Heart left ventricle (tissue), 16 donors: ENCODE measurements at regions not wholly inside any gene's neighbourhood (a gene's known extent, or its start where the extent isn't known, plus 50 kb on each side); places are given as distances from the start of the nearest gene placed in this dataset.

ENCODE experiments used
- ATAC-seq, 4 donors: fragments of 200-7000 bp; cut with Tn5 transposase; one replicate each; pipeline ENCODE4 v1.9.1; 2020 to 2022; ENCODE audit warnings: moderate library complexity in 4 of 4, mild to moderate bottlenecking in 3 of 4, moderate number of reproducible peaks in 1 of 4
- DNase-seq, 5 donors: peaks; one replicate each; pipeline ENCODE4 v3.0.0-alpha.2; 2020
- H3K27ac ChIP-seq, 12 donors: fragments of 200-600 bp; sonication (generic) in 4 of 12; one replicate each; pipeline versions ENCODE4 v1.5.0 to v1.8.0; 2016 to 2022; ENCODE audit warnings: mild to moderate bottlenecking in 2 of 12
- H3K27me3 ChIP-seq, 9 donors: fragments of 200-600 bp; sonication (generic) in 2 of 9; one replicate each; pipeline versions ENCODE4 v1.5.1 to v1.8.0; 2016 to 2022; ENCODE audit warnings: mild to moderate bottlenecking in 3 of 9
- H3K36me3 ChIP-seq, 9 donors: fragments of 200-600 bp; sonication (generic) in 2 of 9; one replicate each; pipeline versions ENCODE4 v1.5.0 to v1.8.0; 2018 to 2022; ENCODE audit warnings: mild to moderate bottlenecking in 2 of 9
- H3K4me1 ChIP-seq, 12 donors: fragments of 200-600 bp; sonication (generic) in 4 of 12; one replicate each; pipeline versions ENCODE4 v1.5.0 to v1.8.0; 2016 to 2022; ENCODE audit warnings: mild to moderate bottlenecking in 3 of 12
- H3K4me3 ChIP-seq, 12 donors: fragments of 200-600 bp; sonication (generic) in 4 of 12; one replicate each; pipeline versions ENCODE4 v1.5.0 to v1.8.0; 2017 to 2022; ENCODE audit warnings: mild to moderate bottlenecking in 9 of 12, moderate library complexity in 4 of 12
- H3K9me3 ChIP-seq, 12 donors: fragments of 200-600 bp; sonication (generic) in 4 of 12; one replicate each; pipeline versions ENCODE4 v1.5.0 to v1.8.0; 2016 to 2022; ENCODE audit warnings: mild to moderate bottlenecking in 1 of 12
- CTCF ChIP-seq, 12 donors: fragments of 200-600 bp; sonication (generic) in 4 of 12; IDR thresholded peaks; one replicate each; pipeline versions ENCODE4 v1.5.0 to v1.8.0; 2018 to 2022; ENCODE audit warnings: antibody characterized with exemption in 12 of 12, mild to moderate bottlenecking in 5 of 12
- POLR2A ChIP-seq, 2 donors: fragments of 450-650 bp; IDR thresholded peaks; one replicate each; pipeline ENCODE4 v1.6.1; 2017; ENCODE audit warnings: antibody characterized with exemption in 2 of 2, mild to moderate bottlenecking in 2 of 2, moderate library complexity in 2 of 2
- WGBS, 4 donors: extraction: QIAGEN DNeasy Blood & Tissue Kit in 2 of 4; methylation state at CpG; one replicate each; pipeline versions ENCODE4 v1.1.5 to v1.1.7; 2013 to 2018; 5-methylcytosine and 5-hydroxymethylcytosine counted together
- intact Hi-C, 10 donors: fragments of 100-400 bp; cut with DNase I; formaldehyde crosslinking; loops; one replicate each; pipeline versions ENCODE4 v1.11.1 to v1.14.2; 2022
- donor health status: ischemic (EF 13 %, LVEDD 7.1; RV severe dilation, severe dysfunction).
- donor health status: healthy with polysubstance abuse.
- donor health status: DM: no; HTN: yes; CAD: no.
- donor health status: DM: no; HTN: no; CAD: no.
- donor health status: ischemic (EF 25% LVEDD 6.9; RV normal size, moderate dysfunction).
- donor health status: ischemic (EF 25% LVEDD 5.7; RV mildly dilated, moderate dysfunction).
- donor health status: healthy.
- donor health status: DM: yes; HTN: yes; CAD: no.
- donor health status: ischemic (EF 35%, LVEDD 5.7; RV mildly dilated, moderate dysfunction).
- donor health status: nonischemic (EF 11% LVEDD 7.7; RV severe dilation, severe dysfunction).
- donor health status: DM: yes; HTN: yes; CAD: no.
- donor health status: PGD.
- donor health status: ischemic (EF 29% LVEDD 5.4; RV normal size, mild dysfunction).
- donor health status: nonischemic (EF 23%, LVEDD 6.1; RV moderate dilation, normal function).

- H3K4me3 ChIP-seq = no peak overlapping the region
- H3K27ac ChIP-seq = no peak overlapping the region
- ATAC-seq (no peak), DNase-seq (no peak)
- WGBS, 4 donors = 69 to 81% (median 77%) methylated on average over 6 of the region's 6 CpGs
- no peaks in the 10 kb centered on the region for H3K36me3 ChIP-seq
- no peaks in the 10 kb centered on the region for H3K27me3 ChIP-seq
- intact Hi-C loops = no loop called here
- TF ChIP-seq POLR2A (IDR thresholded peaks at IDR 0.05) (no peak), CTCF (IDR thresholded peaks at IDR 0.05) (no peak)
- H3K9me3 ChIP-seq = no peaks in the 10 kb centered on the region
- H3K4me1 ChIP-seq = no peaks in the 10 kb centered on the region
These were observed 882.2 kb upstream of the SLC10A2 start for GRCh38 chr13:103948426-103948825.

DNA sequence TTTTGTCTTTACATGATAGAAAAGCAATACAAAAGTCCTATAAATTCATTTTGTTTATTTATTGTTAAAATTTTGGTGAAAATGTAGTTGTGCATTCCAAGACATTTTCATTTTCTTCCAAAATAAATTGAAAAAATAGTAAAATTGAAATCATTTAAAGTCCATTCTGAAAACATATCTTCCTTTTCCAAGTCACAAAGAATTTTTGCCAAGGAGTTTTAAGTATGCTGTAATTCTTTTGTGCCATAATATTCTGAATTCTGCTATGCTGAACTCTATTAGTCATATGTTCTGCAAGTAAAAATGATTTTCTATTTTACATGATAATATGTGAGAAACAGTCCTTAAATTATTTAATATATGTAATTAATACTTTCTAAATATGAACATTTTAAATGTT, 879.6 kb upstream of the SLC10A2 start:
- no peak for ATAC-seq
- Histone ChIP-seq H3K27me3 (no peaks in the 10 kb centered on the region), H3K9me3 (no peaks in the 10 kb centered on the region), H3K36me3 (no peaks in the 10 kb centered on the region), H3K4me1 (no peaks in the 10 kb centered on the region), H3K4me3 (no peak overlapping the region), H3K27ac (no peak overlapping the region)
- no peak for DNase-seq
- intact Hi-C loops = no loop called here
- TF ChIP-seq CTCF (IDR thresholded peaks at IDR 0.05) (no peak), POLR2A (IDR thresholded peaks at IDR 0.05) (no peak)

DNA sequence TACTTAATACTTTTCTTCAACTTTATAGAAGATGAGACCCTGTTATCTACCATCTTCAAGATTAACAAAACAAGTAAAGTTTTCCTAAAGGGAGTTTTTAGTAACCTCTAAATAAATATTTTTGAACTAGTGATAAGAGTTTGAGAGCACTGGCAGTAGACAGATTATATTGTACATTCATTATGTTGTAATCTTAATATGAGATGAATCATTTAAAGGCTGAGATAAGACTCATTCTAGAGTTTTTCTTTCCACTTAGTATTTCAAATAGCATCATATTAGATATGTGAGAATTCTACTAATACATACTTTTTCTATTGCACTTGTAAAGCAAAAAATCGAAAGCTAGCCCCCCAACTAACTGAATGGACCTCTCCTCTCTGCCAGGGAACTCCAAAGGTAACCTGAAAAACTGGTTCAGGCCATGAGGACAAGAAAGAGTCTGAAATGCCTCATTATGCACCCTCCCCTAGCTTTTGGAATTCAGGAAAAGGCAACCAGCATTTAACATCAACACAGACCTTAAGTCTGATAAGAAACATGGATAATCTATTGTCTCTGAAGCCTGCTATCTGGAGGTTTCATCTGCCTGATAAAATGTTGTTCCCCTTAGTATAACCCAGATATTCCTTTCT, 875.4 kb upstream of the SLC10A2 start:
- no peak overlapping the region for H3K27ac ChIP-seq
- WGBS, 4 donors = 57 to 73% (median 66%) methylated on average over 1 of the region's 1 CpG
- no peaks in the 10 kb centered on the region for H3K9me3 ChIP-seq
- H3K36me3 ChIP-seq = no peaks in the 10 kb centered on the region
- no peaks in the 10 kb centered on the region for H3K4me1 ChIP-seq
- no peak overlapping the region for H3K4me3 ChIP-seq
- DNase-seq (no peak), ATAC-seq (no peak)
- TF ChIP-seq POLR2A (IDR thresholded peaks at IDR 0.05) (no peak), CTCF (IDR thresholded peaks at IDR 0.05) (no peak)
- intact Hi-C loops = no loop called here
- no peaks in the 10 kb centered on the region for H3K27me3 ChIP-seq

GRCh38 chr13:103935117-103935516, 868.9 kb upstream of the SLC10A2 start:
- ATAC-seq (no peak), DNase-seq (no peak)
- Histone ChIP-seq H3K4me1 (no peaks in the 10 kb centered on the region), H3K9me3 (peaks cover 0 to 14% (median 0%) of the 10 kb centered on the region in 12 donors), H3K4me3 (no peak overlapping the region), H3K27me3 (no peaks in the 10 kb centered on the region), H3K27ac (no peak overlapping the region), H3K36me3 (no peaks in the 10 kb centered on the region)
- no peak for TF ChIP-seq CTCF (IDR thresholded peaks at IDR 0.05)
- no peak for TF ChIP-seq POLR2A (IDR thresholded peaks at IDR 0.05)
- intact Hi-C loops = no loop called here
- WGBS, 4 donors = 84 to 91% (median 89%) methylated on average over 4 of the region's 4 CpGs
